ENCODE measurements at regions not wholly inside any gene's neighbourhood (a gene's known extent, or its start where the extent isn't known, plus 50 kb on each side); places are given as distances from the start of the nearest gene placed in this dataset.
"Not testable (repeated sequence)": the region's sequence is repeated elsewhere in the genome, so short reads cannot be mapped to it uniquely, and the experiment has no call there.

GRCh38 chr2:187862715-187863114 lies 308.5 kb upstream of the TFPI start:
- no peak for DNase-seq (ENCODE audit: low read depth in 4 of 4, low spot score in 3 of 4)

- no peak for DNase-seq (ENCODE audit: low read depth in 4 of 4, low spot score in 3 of 4)
These were observed 310.8 kb upstream of the TFPI start for GRCh38 chr2:187865025-187865424.

- no peak for DNase-seq (ENCODE audit: low read depth in 4 of 4, low spot score in 3 of 4)
These were observed 312.9 kb upstream of the TFPI start for GRCh38 chr2:187867165-187867564.

GRCh38 chr2:187869195-187869594 lies 315.0 kb upstream of the TFPI start:
- DNase-seq (ENCODE audit: low read depth in 4 of 4, low spot score in 3 of 4), result no peak

- no peak for DNase-seq (ENCODE audit: low read depth in 4 of 4, low spot score in 3 of 4)
These were observed 317.3 kb upstream of the TFPI start for GRCh38 chr2:187871506-187871905.

GRCh38 chr2:187873132-187873531 lies 318.9 kb upstream of the TFPI start:
- no peak for DNase-seq (ENCODE audit: low read depth in 4 of 4, low spot score in 3 of 4)

- no peak for DNase-seq (ENCODE audit: low read depth in 4 of 4, low spot score in 3 of 4)
These were observed 320.6 kb upstream of the TFPI start for GRCh38 chr2:187874786-187875185.

- DNase-seq (ENCODE audit: low read depth in 4 of 4, low spot score in 3 of 4), result no peak
These were observed 321.3 kb upstream of the TFPI start for GRCh38 chr2:187875261-187876141.

GRCh38 chr2:187876554-187876953 lies 322.3 kb upstream of the TFPI start:
- DNase-seq (ENCODE audit: low read depth in 4 of 4, low spot score in 3 of 4), result no peak

- no peak for DNase-seq (ENCODE audit: low read depth in 4 of 4, low spot score in 3 of 4)
These were observed 323.2 kb upstream of the TFPI start for GRCh38 chr2:187877391-187877790.

- DNase-seq (ENCODE audit: low read depth in 4 of 4, low spot score in 3 of 4), result no peak
These were observed 323.9 kb upstream of the TFPI start for GRCh38 chr2:187878112-187878511.

- DNase-seq (ENCODE audit: low read depth in 4 of 4, low spot score in 3 of 4), result no peak
These were observed 325.3 kb upstream of the TFPI start for GRCh38 chr2:187879491-187879890.

GRCh38 chr2:187884003-187884402 lies 329.8 kb upstream of the TFPI start:
- DNase-seq (ENCODE audit: low read depth in 4 of 4, low spot score in 3 of 4), result no peak

- DNase-seq (ENCODE audit: low read depth in 4 of 4, low spot score in 3 of 4), result no peak
These were observed 336.5 kb upstream of the TFPI start for GRCh38 chr2:187890690-187891089.

GRCh38 chr2:187900021-187900420 lies 345.8 kb upstream of the TFPI start:
- DNase-seq (ENCODE audit: low read depth in 4 of 4, low spot score in 3 of 4), result no peak

GRCh38 chr2:187906021-187906420 lies 351.8 kb upstream of the TFPI start:
- DNase-seq (ENCODE audit: low read depth in 4 of 4, low spot score in 3 of 4), result no peak

- not testable (repeated sequence) for DNase-seq (ENCODE audit: low read depth in 4 of 4, low spot score in 3 of 4)
These were observed 356.7 kb upstream of the TFPI start for GRCh38 chr2:187910922-187911321.

GRCh38 chr2:187912950-187913349 lies 358.7 kb upstream of the TFPI start:
- no peak for DNase-seq (ENCODE audit: low read depth in 4 of 4, low spot score in 3 of 4)

GRCh38 chr2:187915810-187916209 lies 361.6 kb upstream of the TFPI start:
- no peak for DNase-seq (ENCODE audit: low read depth in 4 of 4, low spot score in 3 of 4)

GRCh38 chr2:187916799-187917198 lies 362.6 kb upstream of the TFPI start:
- DNase-seq (ENCODE audit: low read depth in 4 of 4, low spot score in 3 of 4), result no peak

GRCh38 chr2:187917535-187917934 lies 363.3 kb upstream of the TFPI start:
- DNase-seq (ENCODE audit: low read depth in 4 of 4, low spot score in 3 of 4), result no peak

- DNase-seq (ENCODE audit: low read depth in 4 of 4, low spot score in 3 of 4), result no peak
These were observed 365.0 kb upstream of the TFPI start for GRCh38 chr2:187918996-187919821.

All from left renal pelvis (tissue), 4 donors.